Mucosa of rectum (tissue), 2 donors: ENCODE measurements at regions not wholly inside any gene's neighbourhood (a gene's known extent, or its start where the extent isn't known, plus 50 kb on each side); places are given as distances from the start of the nearest gene placed in this dataset.

Source experiments
- H3K27ac ChIP-seq, 2 donors: one replicate each; pipeline ENCODE4 v1.7.0; 2013; ENCODE audit warnings: inconsistent platforms in 2 of 2, low read depth in 2 of 2, low read length in 2 of 2
- H3K27me3 ChIP-seq, 2 donors: one replicate each; pipeline ENCODE4 v1.7.0; 2013; ENCODE audit warnings: low read length in 2 of 2; ENCODE audit not compliant: control insufficient read depth in 2 of 2, insufficient read depth in 2 of 2
- H3K36me3 ChIP-seq, 2 donors: one replicate each; pipeline ENCODE4 v1.7.0; 2013; ENCODE audit warnings: low read length in 2 of 2; ENCODE audit not compliant: control insufficient read depth in 2 of 2, insufficient read depth in 2 of 2
- H3K4me1 ChIP-seq, 2 donors: one replicate each; pipeline ENCODE4 v1.7.0; 2013; ENCODE audit warnings: low read length in 2 of 2, mild to moderate bottlenecking in 1 of 2; ENCODE audit not compliant: control insufficient read depth in 2 of 2, insufficient read depth in 2 of 2
- H3K4me3 ChIP-seq, 2 donors: one replicate each; pipeline ENCODE4 v1.7.0; 2013; ENCODE audit warnings: low read length in 2 of 2
- H3K9ac ChIP-seq, 2 donors: one replicate each; pipeline ENCODE4 v1.7.0; 2013; ENCODE audit warnings: low read length in 2 of 2, low read depth in 1 of 2, mild to moderate bottlenecking in 1 of 2
- H3K9me3 ChIP-seq, 2 donors: one replicate each; pipeline ENCODE4 v1.7.0; 2013; ENCODE audit warnings: low read length in 2 of 2; ENCODE audit not compliant: control insufficient read depth in 2 of 2
- donor health status: healthy.
- donor health status: Normal muscosa, but diverticular disease.

- Histone ChIP-seq H3K36me3 (no peaks in the 10 kb centered on the region), H3K4me3 (no peak overlapping the region), H3K9ac (no peak overlapping the region), H3K9me3 (no peaks in the 10 kb centered on the region), H3K4me1 (no peaks in the 10 kb centered on the region), H3K27ac (no peak overlapping the region), H3K27me3 (no peaks in the 10 kb centered on the region)
These were observed 78.8 kb upstream of the RTL1 start for GRCh38 chr14:100982353-100982752.

DNA sequence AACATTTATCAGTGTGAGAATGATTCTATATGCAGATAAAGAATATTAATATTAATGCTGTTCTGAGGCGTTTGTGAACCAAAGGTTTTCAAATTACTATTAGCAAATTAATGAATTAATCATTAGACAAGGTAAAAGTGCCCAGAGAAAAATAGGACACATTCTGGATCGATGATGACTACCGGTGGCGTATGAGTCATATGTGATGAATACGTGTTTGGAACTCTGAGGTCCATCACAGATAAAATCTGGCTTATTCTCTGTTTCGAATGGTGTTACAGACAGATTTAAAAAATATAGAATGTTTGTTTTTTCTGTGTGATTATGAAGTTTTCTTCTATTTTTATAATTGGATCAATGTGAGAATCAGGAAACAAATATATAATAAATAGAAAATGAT, 79.2 kb upstream of the RTL1 start:
- H3K9ac ChIP-seq = no peak overlapping the region
- no peak overlapping the region for H3K4me3 ChIP-seq
- H3K9me3 ChIP-seq = no peaks in the 10 kb centered on the region
- H3K27ac ChIP-seq = no peak overlapping the region
- H3K36me3 ChIP-seq = no peaks in the 10 kb centered on the region
- H3K27me3 ChIP-seq = no peaks in the 10 kb centered on the region
- no peaks in the 10 kb centered on the region for H3K4me1 ChIP-seq

GRCh38 chr14:100983710-100984109, 80.2 kb upstream of the RTL1 start:
- Histone ChIP-seq H3K4me3 (no peak overlapping the region), H3K36me3 (no peaks in the 10 kb centered on the region), H3K9me3 (no peaks in the 10 kb centered on the region)

DNA sequence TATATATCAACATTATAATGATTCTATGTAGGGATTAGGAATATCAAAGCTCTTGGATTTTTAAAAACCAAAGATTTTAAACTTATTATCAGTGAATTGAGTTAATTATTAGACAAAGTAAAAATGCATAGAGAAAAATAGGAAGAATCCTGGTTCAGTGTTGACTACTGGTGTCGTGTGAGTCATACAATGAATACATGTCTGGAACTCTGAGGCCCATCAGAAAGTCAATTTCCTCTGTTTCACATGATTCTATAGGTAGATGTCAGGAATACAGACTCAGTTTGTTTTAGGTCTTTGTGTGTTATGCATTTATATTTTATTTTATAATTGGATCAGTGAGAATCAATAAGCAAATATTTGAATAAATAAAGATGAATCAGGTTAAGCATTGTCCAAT, 84.5 kb upstream of the RTL1 start:
- Histone ChIP-seq H3K9ac (no peak overlapping the region), H3K4me1 (no peaks in the 10 kb centered on the region), H3K27me3 (no peaks in the 10 kb centered on the region), H3K4me3 (no peak overlapping the region), H3K27ac (no peak overlapping the region), H3K36me3 (no peaks in the 10 kb centered on the region), H3K9me3 (no peaks in the 10 kb centered on the region)

More at GRCh38 chr14:100983710-100984109, 80.2 kb upstream of the RTL1 start:
- Histone ChIP-seq H3K9ac (no peak overlapping the region), H3K27ac (no peak overlapping the region), H3K4me1 (no peaks in the 10 kb centered on the region), H3K27me3 (no peaks in the 10 kb centered on the region)

- H3K27me3 ChIP-seq = no peaks in the 10 kb centered on the region
- no peak overlapping the region for H3K4me3 ChIP-seq
- H3K9ac ChIP-seq = no peak overlapping the region
- H3K4me1 ChIP-seq = no peaks in the 10 kb centered on the region
- H3K27ac ChIP-seq = no peak overlapping the region
- no peaks in the 10 kb centered on the region for H3K9me3 ChIP-seq
- H3K36me3 ChIP-seq = no peaks in the 10 kb centered on the region
These were observed 84.9 kb upstream of the RTL1 start for GRCh38 chr14:100988411-100988900.

- H3K9ac ChIP-seq = no peak overlapping the region
- no peaks in the 10 kb centered on the region for H3K36me3 ChIP-seq
- H3K27ac ChIP-seq = no peak overlapping the region
- no peaks in the 10 kb centered on the region for H3K27me3 ChIP-seq
- no peaks in the 10 kb centered on the region for H3K4me1 ChIP-seq
- no peaks in the 10 kb centered on the region for H3K9me3 ChIP-seq
- no peak overlapping the region for H3K4me3 ChIP-seq
These were observed 85.4 kb upstream of the RTL1 start for GRCh38 chr14:100988956-100989355.

DNA sequence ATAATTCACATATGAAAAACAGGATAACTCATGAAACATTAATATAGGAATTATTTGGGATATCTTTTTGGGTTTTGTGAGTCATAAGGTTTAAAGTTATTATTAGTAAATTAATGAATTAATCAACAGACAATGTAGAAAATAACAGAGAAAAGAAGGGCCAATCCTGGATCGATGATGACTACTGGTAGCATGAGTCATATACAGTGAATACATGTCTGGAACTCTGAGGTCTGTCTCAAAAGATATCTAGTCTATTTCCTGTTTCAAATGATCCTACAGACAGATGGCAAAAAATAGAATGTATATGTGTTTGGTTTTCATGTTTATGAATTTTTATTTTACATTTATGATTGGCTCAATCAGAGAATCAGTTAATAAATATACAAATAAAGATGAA, 86.4 kb upstream of the RTL1 start:
- Histone ChIP-seq H3K4me3 (no peak overlapping the region), H3K27ac (no peak overlapping the region), H3K9ac (no peak overlapping the region), H3K27me3 (no peaks in the 10 kb centered on the region), H3K4me1 (no peaks in the 10 kb centered on the region), H3K36me3 (no peaks in the 10 kb centered on the region), H3K9me3 (no peaks in the 10 kb centered on the region)

- H3K27ac ChIP-seq = no peak overlapping the region
- no peaks in the 10 kb centered on the region for H3K36me3 ChIP-seq
- no peaks in the 10 kb centered on the region for H3K27me3 ChIP-seq
- H3K9ac ChIP-seq = no peak overlapping the region
- H3K4me3 ChIP-seq = no peak overlapping the region
- H3K4me1 ChIP-seq = no peaks in the 10 kb centered on the region
- H3K9me3 ChIP-seq = no peaks in the 10 kb centered on the region
These were observed 90.6 kb upstream of the RTL1 start for GRCh38 chr14:100994082-100994481.

DNA sequence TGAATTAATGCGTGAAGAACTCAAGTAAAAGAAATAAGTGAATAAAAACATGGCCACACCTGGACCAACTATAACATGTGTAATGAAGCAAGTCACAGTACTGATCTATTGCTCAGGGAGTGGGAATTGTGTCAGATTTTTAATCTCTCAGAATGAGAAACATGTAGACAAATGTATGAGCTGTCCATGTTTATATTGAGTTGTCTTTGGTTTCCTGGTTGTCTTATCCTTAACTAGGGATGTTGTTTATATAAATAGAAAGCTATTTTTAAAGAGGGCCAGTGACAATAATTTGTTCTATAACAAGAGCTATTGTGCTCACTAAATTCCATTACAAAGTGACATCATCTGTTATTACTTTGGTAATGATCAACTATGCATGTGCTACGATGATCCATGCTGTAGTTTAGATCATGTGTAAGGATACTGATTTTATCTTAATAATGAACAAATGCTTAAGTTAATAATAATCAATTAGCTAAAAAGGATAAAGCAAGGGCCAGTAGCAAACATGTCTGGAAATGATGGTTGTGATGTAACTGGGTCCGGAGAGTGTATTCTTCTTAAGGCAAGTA, 91.3 kb upstream of the RTL1 start:
- Histone ChIP-seq H3K27me3 (no peaks in the 10 kb centered on the region), H3K4me1 (no peaks in the 10 kb centered on the region), H3K4me3 (no peak overlapping the region), H3K9ac (no peak overlapping the region), H3K27ac (no peak overlapping the region), H3K36me3 (no peaks in the 10 kb centered on the region), H3K9me3 (no peaks in the 10 kb centered on the region)

DNA sequence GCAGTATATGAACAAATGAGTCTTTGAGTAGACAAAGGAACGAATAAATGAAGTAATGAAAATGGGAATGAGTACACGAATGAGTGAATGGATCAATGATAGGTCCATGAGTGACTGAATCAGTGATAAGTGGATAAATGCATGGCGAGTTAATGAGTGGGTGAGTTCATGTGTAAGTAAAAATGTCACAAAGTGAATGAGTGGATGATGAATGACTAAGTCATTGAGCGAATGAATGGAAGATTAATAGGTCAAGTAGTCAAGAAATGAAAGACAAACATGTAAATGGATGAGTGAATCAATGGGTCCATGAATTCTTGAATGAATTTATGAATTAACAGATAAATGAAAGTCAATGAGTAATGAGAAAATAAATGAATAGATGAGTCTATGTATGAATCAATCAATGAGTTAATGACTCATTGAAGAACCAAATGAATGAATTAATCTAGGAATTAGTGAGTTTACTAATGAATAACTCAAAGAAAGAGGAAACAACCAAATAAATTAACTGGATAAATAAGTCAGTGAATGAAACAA, 97.3 kb upstream of the RTL1 start:
- H3K9ac ChIP-seq = no peak overlapping the region
- H3K27me3 ChIP-seq = no peaks in the 10 kb centered on the region
- H3K36me3 ChIP-seq = no peaks in the 10 kb centered on the region
- no peaks in the 10 kb centered on the region for H3K4me1 ChIP-seq
- no peak overlapping the region for H3K4me3 ChIP-seq
- no peak overlapping the region for H3K27ac ChIP-seq
- no peaks in the 10 kb centered on the region for H3K9me3 ChIP-seq
